KMS-11 (cell line): ENCODE measurements at regions not wholly inside any gene's neighbourhood (a gene's known extent, or its start where the extent isn't known, plus 50 kb on each side); places are given as distances from the start of the nearest gene placed in this dataset.

Experiments used
- H2AFZ ChIP-seq: fragments of 200-600 bp; sonication (generic); 2 replicates; pipeline ENCODE4 v1.6.1; 2016; ENCODE audit warnings: antibody characterized with exemption, mixed run types, low read depth
- H3K27ac ChIP-seq: fragments of 200-600 bp; sonication (generic); 2 replicates; pipeline ENCODE4 v1.6.1; 2016; ENCODE audit warnings: mild to moderate bottlenecking, mixed run types
- H3K27me3 ChIP-seq: fragments of 200-600 bp; sonication (generic); 2 replicates; pipeline ENCODE4 v1.6.1; 2017; ENCODE audit warnings: mild to moderate bottlenecking, low read depth, mixed run types, moderate library complexity; ENCODE audit not compliant: insufficient read depth
- H3K36me3 ChIP-seq: fragments of 200-600 bp; sonication (generic); 2 replicates; pipeline ENCODE4 v1.6.1; 2017; ENCODE audit warnings: mild to moderate bottlenecking, mixed run types; ENCODE audit not compliant: insufficient read depth
- H3K4me1 ChIP-seq: fragments of 200-600 bp; sonication (generic); 2 replicates; pipeline ENCODE4 v1.6.1; 2016; ENCODE audit warnings: mild to moderate bottlenecking, low read depth, mixed run types; ENCODE audit not compliant: poor library complexity, severe bottlenecking
- H3K4me2 ChIP-seq: fragments of 200-600 bp; sonication (generic); 2 replicates; pipeline ENCODE4 v1.7.0; 2016; ENCODE audit warnings: mild to moderate bottlenecking, mixed run types
- H3K4me3 ChIP-seq: fragments of 200-600 bp; sonication (generic); IDR thresholded peaks from 2 replicates; pipeline ENCODE4 v1.6.1; 2017; ENCODE audit warnings: low read depth, low read length, mixed read lengths; ENCODE audit not compliant: insufficient read depth
- H3K79me2 ChIP-seq: fragments of 200-600 bp; sonication (generic); 2 replicates; pipeline ENCODE4 v1.6.1; 2016; ENCODE audit warnings: low read depth, mixed run types; ENCODE audit not compliant: insufficient read depth
- H3K9ac ChIP-seq: fragments of 200-600 bp; sonication (generic); 2 replicates; pipeline ENCODE4 v1.6.1; 2016; ENCODE audit warnings: mild to moderate bottlenecking, mixed run types
- H4K20me1 ChIP-seq: fragments of 200-600 bp; sonication (generic); 2 replicates; pipeline ENCODE4 v1.6.1; 2016; ENCODE audit warnings: mild to moderate bottlenecking, mixed run types; ENCODE audit not compliant: insufficient read depth
- CTCF ChIP-seq: fragments of 200-600 bp; sonication (generic); conservative IDR thresholded peaks from 2 replicates; pipeline ENCODE4 v1.6.1; 2017; ENCODE audit warnings: low read depth, mild to moderate bottlenecking, antibody characterized with exemption, low read length, moderate library complexity, mixed read lengths

- no peak overlapping the region for H3K4me3 ChIP-seq
- H3K36me3 ChIP-seq = no peaks in the 10 kb centered on the region
- H3K27ac ChIP-seq = no peak overlapping the region
- no peaks in the 10 kb centered on the region for H3K4me1 ChIP-seq
- TF ChIP-seq CTCF = no peak
- H3K79me2 ChIP-seq = no peaks in the 10 kb centered on the region
- H2AFZ ChIP-seq = no peak overlapping the region
- no peak overlapping the region for H3K4me2 ChIP-seq
- no peak overlapping the region for H3K9ac ChIP-seq
- no peaks in the 10 kb centered on the region for H4K20me1 ChIP-seq
- no peaks in the 10 kb centered on the region for H3K27me3 ChIP-seq
Measured at GRCh38 chr10:21297603-21298383, 227.7 kb downstream of the SKIDA1 start.

DNA sequence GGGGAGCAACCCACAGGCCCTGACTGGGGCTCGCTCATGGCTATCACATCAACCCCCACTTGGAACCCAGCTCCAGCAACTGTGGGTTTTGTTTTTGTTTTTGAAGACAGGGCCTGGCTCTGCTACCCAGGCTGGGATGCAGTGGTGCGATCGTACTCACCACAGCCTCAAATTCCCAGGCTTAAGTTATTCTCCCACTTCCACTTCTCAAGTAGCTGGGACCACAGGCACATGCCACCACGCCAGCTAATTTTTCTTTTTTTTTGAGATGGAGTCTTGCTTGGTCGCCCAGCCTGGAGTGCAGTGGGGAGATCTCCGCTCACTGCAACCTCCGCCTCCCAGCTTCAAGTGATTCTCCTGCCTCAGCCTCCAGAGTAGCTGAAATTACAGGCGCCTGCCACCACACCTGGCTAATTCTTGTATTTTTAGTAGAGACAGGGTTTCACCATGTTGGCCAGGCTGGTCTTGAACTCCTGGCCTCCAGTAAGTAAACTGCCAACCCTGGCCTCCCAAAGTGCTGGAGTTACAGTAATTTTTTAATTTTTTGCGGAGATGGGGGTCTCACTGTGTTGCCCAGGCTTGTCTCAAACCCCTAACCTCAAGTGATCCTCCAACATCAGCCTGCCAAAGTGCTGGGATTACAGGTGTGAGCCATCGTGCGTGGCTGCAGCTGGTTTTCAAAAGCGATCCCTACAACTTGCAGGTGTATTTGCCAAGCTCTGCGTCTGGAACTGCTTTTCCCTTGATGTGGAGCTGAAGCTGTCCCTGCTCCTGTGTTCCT is 228.7 kb downstream of the SKIDA1 start:
- Histone ChIP-seq H3K27ac (no peak overlapping the region), H3K4me2 (no peak overlapping the region), H3K36me3 (no peaks in the 10 kb centered on the region), H3K79me2 (no peaks in the 10 kb centered on the region), H2AFZ (no peak overlapping the region), H3K9ac (no peak overlapping the region), H3K4me3 (no peak overlapping the region), H3K27me3 (no peaks in the 10 kb centered on the region), H3K4me1 (no peaks in the 10 kb centered on the region), H4K20me1 (no peaks in the 10 kb centered on the region)
- no peak for TF ChIP-seq CTCF

GRCh38 chr10:21293518-21294356 is 231.7 kb downstream of the SKIDA1 start:
- Histone ChIP-seq H4K20me1 (no peaks in the 10 kb centered on the region), H3K9ac (no peak overlapping the region), H3K27ac (no peak overlapping the region), H3K36me3 (no peaks in the 10 kb centered on the region), H3K27me3 (no peaks in the 10 kb centered on the region), H2AFZ (no peak overlapping the region), H3K4me2 (no peak overlapping the region), H3K79me2 (no peaks in the 10 kb centered on the region), H3K4me3 (no peak overlapping the region), H3K4me1 (no peaks in the 10 kb centered on the region)
- TF ChIP-seq CTCF = no peak

GRCh38 chr10:21292763-21293517 is 232.5 kb downstream of the SKIDA1 start:
- no peak overlapping the region for H3K9ac ChIP-seq
- no peaks in the 10 kb centered on the region for H3K27me3 ChIP-seq
- TF ChIP-seq CTCF = no peak
- no peaks in the 10 kb centered on the region for H3K36me3 ChIP-seq
- no peak overlapping the region for H2AFZ ChIP-seq
- no peak overlapping the region for H3K27ac ChIP-seq
- no peaks in the 10 kb centered on the region for H3K79me2 ChIP-seq
- H4K20me1 ChIP-seq = no peaks in the 10 kb centered on the region
- H3K4me2 ChIP-seq = no peak overlapping the region
- H3K4me1 ChIP-seq = no peaks in the 10 kb centered on the region
- H3K4me3 ChIP-seq = no peak overlapping the region
